GM12864 (cell line): ENCODE measurements at regions not wholly inside any gene's neighbourhood (a gene's known extent, or its start where the extent isn't known, plus 50 kb on each side); places are given as distances from the start of the nearest gene placed in this dataset.
A peak's percentile ranks its signal among the peaks of the same experiment; 100 is the strongest.

Experiments
- DNase-seq: peaks from one replicate; pipeline ENCODE4 v3.0.0-alpha.2; 2011; ENCODE audit warnings: low read depth
- H3K4me3 ChIP-seq: 2 replicates; pipeline ENCODE4 v1.5.1; 2011; ENCODE audit warnings: mild to moderate bottlenecking, low read depth, low read length, control low read depth
- TF ChIP-seq, protein P1 (sequence below): IDR thresholded peaks from 2 replicates; pipeline ENCODE4 v1.5.1; 2011; ENCODE audit warnings: low read depth, mild to moderate bottlenecking, moderate library complexity, low read length, control low read depth, inconsistent platforms; ENCODE audit errors: missing control alignments

DNA sequence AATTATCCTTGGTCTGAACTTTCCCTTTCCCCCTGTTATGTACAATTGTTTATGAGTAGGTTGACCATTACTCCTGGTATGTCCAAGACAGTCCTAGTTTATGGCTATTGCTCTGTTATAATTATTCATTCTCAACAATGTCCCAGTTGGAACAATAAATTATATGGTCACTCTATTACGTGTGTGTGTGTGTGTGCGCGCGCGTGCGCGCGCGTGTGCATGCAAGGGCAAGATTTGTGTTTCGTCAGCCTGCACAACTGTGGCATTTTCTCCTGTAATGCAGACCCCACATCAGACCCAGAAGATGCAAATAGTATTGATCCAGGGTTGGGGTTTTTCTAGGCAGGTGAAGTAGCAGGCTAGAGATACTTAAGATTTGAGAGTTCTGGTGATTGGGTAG is 88.4 kb downstream of the ESM1 start:
- no peak for DNase-seq
- no peak overlapping the region for H3K4me3 ChIP-seq
- TF ChIP-seq, protein P1, sequence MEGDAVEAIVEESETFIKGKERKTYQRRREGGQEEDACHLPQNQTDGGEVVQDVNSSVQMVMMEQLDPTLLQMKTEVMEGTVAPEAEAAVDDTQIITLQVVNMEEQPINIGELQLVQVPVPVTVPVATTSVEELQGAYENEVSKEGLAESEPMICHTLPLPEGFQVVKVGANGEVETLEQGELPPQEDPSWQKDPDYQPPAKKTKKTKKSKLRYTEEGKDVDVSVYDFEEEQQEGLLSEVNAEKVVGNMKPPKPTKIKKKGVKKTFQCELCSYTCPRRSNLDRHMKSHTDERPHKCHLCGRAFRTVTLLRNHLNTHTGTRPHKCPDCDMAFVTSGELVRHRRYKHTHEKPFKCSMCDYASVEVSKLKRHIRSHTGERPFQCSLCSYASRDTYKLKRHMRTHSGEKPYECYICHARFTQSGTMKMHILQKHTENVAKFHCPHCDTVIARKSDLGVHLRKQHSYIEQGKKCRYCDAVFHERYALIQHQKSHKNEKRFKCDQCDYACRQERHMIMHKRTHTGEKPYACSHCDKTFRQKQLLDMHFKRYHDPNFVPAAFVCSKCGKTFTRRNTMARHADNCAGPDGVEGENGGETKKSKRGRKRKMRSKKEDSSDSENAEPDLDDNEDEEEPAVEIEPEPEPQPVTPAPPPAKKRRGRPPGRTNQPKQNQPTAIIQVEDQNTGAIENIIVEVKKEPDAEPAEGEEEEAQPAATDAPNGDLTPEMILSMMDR, result no peak

DNA sequence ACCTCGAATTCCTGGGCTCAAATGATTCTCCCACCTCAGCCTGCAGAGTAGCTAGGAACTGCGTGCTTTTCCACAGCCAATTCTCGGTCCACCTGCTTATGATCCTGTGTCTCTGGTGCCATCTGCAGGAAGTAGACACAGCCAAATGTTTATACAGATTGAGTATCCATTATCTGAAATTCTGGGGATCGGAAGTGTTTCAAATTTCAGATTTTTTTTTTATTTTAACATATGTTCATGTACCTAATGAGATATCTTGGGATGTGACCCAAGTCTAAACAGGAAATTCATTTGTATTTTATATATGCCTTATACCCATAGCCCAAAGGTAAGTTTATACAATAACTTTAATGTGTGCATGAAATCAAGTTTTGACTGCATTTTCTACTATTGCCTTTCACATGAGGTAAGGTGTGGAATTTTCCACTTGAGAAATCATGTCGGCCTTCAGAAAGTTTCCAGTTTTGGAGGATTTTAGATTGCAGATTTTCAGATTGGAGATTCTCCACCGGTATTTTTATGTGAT is 89.5 kb downstream of the ESM1 start:
- DNase-seq, result no peak
- H3K4me3 ChIP-seq, result no peak overlapping the region
- TF ChIP-seq, protein P1, result peak; percentile 3

DNA sequence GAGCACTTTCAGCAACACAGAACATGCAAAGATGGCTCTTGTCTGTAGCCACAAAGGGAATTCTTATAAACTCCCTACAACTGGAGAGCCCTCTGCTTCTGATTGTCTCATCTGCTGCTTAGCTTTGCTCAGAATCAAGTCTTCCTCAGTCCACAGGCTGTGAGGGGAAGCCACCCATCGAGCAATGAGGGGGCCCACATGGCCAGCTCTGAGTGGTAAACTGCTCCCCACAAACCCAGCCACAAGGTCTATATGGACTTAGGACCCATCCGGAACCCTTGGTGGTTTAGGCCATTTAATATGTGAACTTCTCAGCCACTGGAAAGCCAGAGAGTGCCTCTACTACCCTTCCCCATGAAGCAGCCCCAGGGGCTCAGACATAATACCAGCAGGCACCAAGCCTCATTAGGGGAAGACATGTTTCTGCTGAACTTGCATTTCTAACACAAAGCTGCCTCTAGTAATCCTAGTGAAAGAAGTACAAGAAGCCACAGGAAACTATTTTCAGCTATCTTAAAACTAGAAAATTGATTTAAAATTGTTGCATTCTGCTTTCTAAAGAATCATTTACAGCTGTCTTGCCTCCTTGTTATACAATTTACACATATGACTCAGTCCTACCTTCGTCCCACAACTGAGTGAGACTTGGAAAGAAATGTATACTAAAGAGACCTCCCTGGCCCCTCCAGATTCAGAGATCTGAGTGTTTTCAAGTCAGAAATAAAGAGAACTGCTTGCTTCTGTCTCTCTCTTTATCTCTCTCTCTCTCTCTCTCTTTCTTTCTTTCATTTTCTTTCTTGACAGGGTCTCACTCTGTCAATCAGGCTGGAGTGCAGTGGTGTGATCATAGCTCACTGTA is 90.2 kb downstream of the ESM1 start:
- H3K4me3 ChIP-seq, result no peak overlapping the region
- TF ChIP-seq, protein P1, result no peak
- DNase-seq, result no peak

DNA sequence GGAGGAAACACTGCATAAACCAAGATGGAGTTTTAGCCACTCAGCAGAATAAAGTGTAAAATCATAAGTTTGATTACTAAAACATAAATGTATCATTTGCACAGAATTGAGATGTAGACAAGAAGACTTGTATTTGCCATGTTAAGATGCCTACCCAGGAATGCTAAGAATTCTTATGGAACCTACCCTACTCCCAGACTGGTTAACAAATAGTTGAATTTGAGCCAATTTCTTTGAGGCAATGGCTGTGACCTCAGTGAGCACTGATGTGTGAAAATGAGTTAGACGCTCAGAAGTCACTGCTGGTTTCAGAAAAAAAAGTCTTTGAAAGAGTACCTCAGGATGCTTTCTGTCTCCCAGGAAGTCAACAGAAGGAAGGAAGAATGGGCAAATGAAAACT is 95.6 kb downstream of the ESM1 start:
- no peak overlapping the region for H3K4me3 ChIP-seq
- TF ChIP-seq, protein P1, result no peak
- DNase-seq, result no peak

DNA sequence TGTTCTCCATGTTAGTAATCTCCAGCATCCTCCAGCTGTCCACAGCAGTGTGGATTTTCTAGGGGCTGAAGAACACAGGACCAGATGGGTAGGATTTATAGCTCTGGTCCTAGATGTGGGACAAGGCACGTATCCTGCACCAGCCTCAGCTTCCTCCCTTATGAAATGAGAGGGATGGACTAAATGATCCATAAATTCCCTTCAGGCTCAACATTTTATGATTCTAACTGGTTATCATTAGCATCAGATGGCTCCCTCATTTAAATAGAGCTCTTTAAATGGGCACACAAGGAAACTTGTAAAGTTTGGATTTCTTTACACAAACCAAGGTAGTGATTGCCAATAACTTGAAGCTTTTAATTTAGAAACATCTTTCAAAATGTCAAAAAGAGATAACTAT is 97.7 kb downstream of the ESM1 start:
- TF ChIP-seq, protein P1, result no peak
- no peak overlapping the region for H3K4me3 ChIP-seq
- no peak for DNase-seq

DNA sequence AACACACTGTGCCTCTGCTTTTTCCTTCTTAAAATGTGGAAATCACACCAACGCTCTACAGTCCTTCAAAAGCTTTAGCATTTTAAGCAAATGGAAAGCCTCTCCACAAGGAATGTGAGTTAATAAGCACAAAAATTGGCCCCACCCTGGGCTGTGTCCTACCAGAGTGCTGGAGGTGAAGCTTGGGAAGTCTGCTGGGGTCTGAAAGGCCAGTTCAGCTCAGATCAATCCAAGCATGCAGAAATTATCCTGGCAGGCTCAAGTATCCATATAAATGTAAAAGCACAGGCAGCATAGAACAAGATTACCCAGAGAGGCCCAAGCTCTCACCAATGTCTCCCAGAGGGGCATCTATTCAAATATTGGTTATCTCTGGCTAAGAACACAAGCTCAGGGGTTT is 98.5 kb downstream of the ESM1 start:
- no peak overlapping the region for H3K4me3 ChIP-seq
- DNase-seq, result no peak
- TF ChIP-seq, protein P1, result no peak

DNA sequence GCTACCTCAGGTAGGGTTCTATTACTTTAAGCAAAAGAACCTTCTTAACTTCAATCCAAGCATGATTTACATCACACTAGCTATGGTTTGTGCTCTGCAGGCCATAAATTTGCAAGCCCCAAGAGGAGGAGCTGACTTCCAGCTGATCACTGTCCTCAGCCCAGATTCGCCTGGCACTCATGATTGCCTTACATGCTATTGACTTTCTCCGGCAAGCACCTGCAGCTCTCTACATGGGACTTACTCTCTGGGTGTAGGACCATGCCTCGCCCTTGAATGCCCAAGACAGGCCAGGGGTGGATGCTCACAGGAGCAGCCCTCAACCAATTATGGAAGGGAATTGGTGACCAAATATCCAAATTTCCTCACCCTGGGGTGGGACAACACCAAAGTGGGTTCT is 99.8 kb downstream of the ESM1 start:
- no peak for DNase-seq
- TF ChIP-seq, protein P1, result no peak
- H3K4me3 ChIP-seq, result no peak overlapping the region
